A549 (cell line): ENCODE measurements at regions not wholly inside any gene's neighbourhood (a gene's known extent, or its start where the extent isn't known, plus 50 kb on each side); places are given as distances from the start of the nearest gene placed in this dataset.

Experiments
- ATAC-seq, 2 experiments: fragments of 200-7000 bp in 1 of 2; fragments of >200 bp in 1 of 2; cut with Nextera tagmentation in 1 of 2; cut with Tn5 transposase in 1 of 2; 3 replicates each; pipeline versions ENCODE4 v1.8.0 to v1.9.1; 2018 to 2020; ENCODE audit warnings: mild to moderate bottlenecking in 1 of 2, moderate library complexity in 1 of 2
- CTCF ChIA-PET: fragments of 300-600 bp; sonication (Branson Sonifier 250); formaldehyde crosslinking; extraction: SDS; loops from one replicate; lab custom pipeline; 2021; ENCODE audit warnings: antibody characterized with exemption, inconsistent platforms; lab: Yijun Ruan, JAX
- POLR2A ChIA-PET: fragments of 350-600 bp; formaldehyde crosslinking; extraction: SDS; loops from one replicate; lab custom pipeline; 2021; ENCODE audit warnings: antibody characterized with exemption, inconsistent platforms; lab: Yijun Ruan, JAX
- DNase-seq, 2 experiments: peaks; one replicate each; pipeline versions ENCODE4 v3.0.0 to v3.0.0-alpha.2; 2011 to 2016; ENCODE audit warnings: low read depth in 1 of 2, low spot score in 1 of 2
- FAIRE-seq: peaks from 2 replicates; lab custom pipeline; 2011; peaks lifted over from hg19 to GRCh38; lab: Jason Lieb, UNC
- H3K27ac ChIP-seq, 2 experiments: fragments of >200 bp; sonication (Bioruptor Twin); formaldehyde crosslinking; 3 replicates each; pipeline ENCODE4 v1.5.1; 2016 to 2017
- H3K4me1 ChIP-seq: fragments of >200 bp; sonication (Bioruptor Twin); formaldehyde crosslinking; 3 replicates; pipeline ENCODE4 v1.6.1; 2016
- H3K4me2 ChIP-seq: fragments of >200 bp; sonication (Bioruptor Twin); formaldehyde crosslinking; 3 replicates; pipeline ENCODE4 v1.6.1; 2016
- H3K4me3 ChIP-seq: fragments of >200 bp; sonication (Bioruptor Twin); formaldehyde crosslinking; 3 replicates; pipeline ENCODE4 v1.5.1; 2016
- H3K9me3 ChIP-seq: fragments of >200 bp; sonication (Bioruptor Twin); formaldehyde crosslinking; 3 replicates; pipeline ENCODE4 v1.6.1; 2016
- ATOH8 ChIP-seq: fragments of 250-450 bp; sonication (Bioruptor Pico); IDR thresholded peaks from 2 replicates; pipeline ENCODE4 v1.5.0; 2020; ENCODE audit warnings: low read depth, mild to moderate bottlenecking, moderate library complexity
- BHLHE40 ChIP-seq: IDR thresholded peaks from 2 replicates; pipeline ENCODE4 v1.6.1; 2012; ENCODE audit warnings: low read depth, low read length, inconsistent platforms
- CBX8 ChIP-seq: fragments of 200-600 bp; sonication (generic); IDR thresholded peaks from 2 replicates; pipeline ENCODE4 v1.6.1; 2016
- CEBPB ChIP-seq, 2 experiments: fragments of >200 bp in 1 of 2; sonication (Bioruptor Twin) in 1 of 2; formaldehyde crosslinking in 1 of 2; IDR thresholded peaks; 2 replicates each; pipeline ENCODE4 v1.6.1; 2012 to 2016
- CHD2 ChIP-seq: fragments of 150-350 bp; IDR thresholded peaks from 2 replicates; pipeline ENCODE4 v1.6.1; 2014; ENCODE audit warnings: low read length; ENCODE audit not compliant: partially characterized antibody
- CHD4 ChIP-seq: fragments of 200-600 bp; sonication (generic); IDR thresholded peaks from 2 replicates; pipeline ENCODE4 v1.6.1; 2016; ENCODE audit warnings: antibody characterized with exemption, mild to moderate bottlenecking, borderline replicate concordance
- E2F6 ChIP-seq: IDR thresholded peaks from 2 replicates; pipeline ENCODE4 v1.6.1; 2012; ENCODE audit warnings: low read depth, borderline replicate concordance
- EHF ChIP-seq: fragments of 250-450 bp; sonication (Bioruptor Pico); IDR thresholded peaks from 2 replicates; pipeline ENCODE4 v1.5.0; 2020; ENCODE audit warnings: mild to moderate bottlenecking
- EHMT2 ChIP-seq: fragments of 200-600 bp; sonication (generic); IDR thresholded peaks from 2 replicates; pipeline ENCODE4 v1.6.1; 2016; ENCODE audit warnings: antibody characterized with exemption, low read depth, mild to moderate bottlenecking, moderate library complexity
- EP300 ChIP-seq, 2 experiments: fragments of >200 bp; sonication (Bioruptor Twin); formaldehyde crosslinking; IDR thresholded peaks; 2 replicates in 1 of 2; 3 replicates in 1 of 2; pipeline ENCODE4 v1.6.1; 2016 to 2017
- GATA3 ChIP-seq: IDR thresholded peaks from 2 replicates; pipeline ENCODE4 v1.6.1; 2012; ENCODE audit warnings: borderline replicate concordance
- HDAC2 ChIP-seq: fragments of 200-600 bp; sonication (generic); IDR thresholded peaks from 2 replicates; pipeline ENCODE4 v1.6.1; 2016
- HES2 ChIP-seq: fragments of >200 bp; sonication (Bioruptor Twin); formaldehyde crosslinking; IDR thresholded peaks from 2 replicates; pipeline ENCODE4 v1.6.1; 2016
- HEYL ChIP-seq: fragments of 250-450 bp; sonication (Bioruptor Pico); IDR thresholded peaks from 2 replicates; pipeline ENCODE4 v1.8.0; 2021; ENCODE audit warnings: mild to moderate bottlenecking, moderate library complexity
- JUNB ChIP-seq: fragments of >200 bp; sonication (Bioruptor Twin); formaldehyde crosslinking; IDR thresholded peaks from 2 replicates; pipeline ENCODE4 v1.6.1; 2016
- KDM5A ChIP-seq: fragments of 200-600 bp; sonication (generic); IDR thresholded peaks from 2 replicates; pipeline ENCODE4 v1.6.1; 2016; ENCODE audit warnings: antibody characterized with exemption, mild to moderate bottlenecking
- NR3C1 ChIP-seq: fragments of >200 bp; sonication (Bioruptor Twin); formaldehyde crosslinking; IDR thresholded peaks from 3 replicates; pipeline ENCODE4 v1.6.1; 2017
- POLR2AphosphoS2 ChIP-seq: conservative IDR thresholded peaks from 2 replicates; pipeline ENCODE4 v1.6.1; 2012; ENCODE audit warnings: low read length, improper control_type of control experiment, inconsistent platforms
- RCOR1 ChIP-seq: fragments of 150-350 bp; IDR thresholded peaks from 2 replicates; pipeline ENCODE4 v1.6.1; 2014; ENCODE audit warnings: antibody characterized with exemption, low read length, low read depth
- REST ChIP-seq: fragments of 200-600 bp; sonication (generic); IDR thresholded peaks from 2 replicates; pipeline ENCODE4 v1.6.1; 2016; ENCODE audit warnings: antibody characterized with exemption, mild to moderate bottlenecking, moderate library complexity
- RNF2 ChIP-seq: fragments of 200-600 bp; sonication (generic); IDR thresholded peaks from 2 replicates; pipeline ENCODE4 v1.6.1; 2016; ENCODE audit warnings: low read depth, mild to moderate bottlenecking, antibody characterized with exemption, moderate library complexity, borderline replicate concordance
- SMC3 ChIP-seq: fragments of >200 bp; sonication (Bioruptor Twin); formaldehyde crosslinking; IDR thresholded peaks from 3 replicates; pipeline ENCODE4 v1.6.1; 2018; ENCODE audit warnings: inconsistent platforms
- SREBF2 ChIP-seq: fragments of 450-650 bp; IDR thresholded peaks from 2 replicates; pipeline ENCODE4 v1.6.1; 2014; ENCODE audit warnings: mild to moderate bottlenecking, moderate library complexity
- TP53 ChIP-seq: fragments of 250-450 bp; sonication (Bioruptor Pico); IDR thresholded peaks from 2 replicates; pipeline ENCODE4 v1.5.0; 2021; ENCODE audit warnings: mild to moderate bottlenecking, moderate library complexity
- USF2 ChIP-seq: fragments of 450-650 bp; IDR thresholded peaks from 2 replicates; pipeline ENCODE4 v1.6.1; 2014; ENCODE audit warnings: antibody characterized with exemption
- ZC3H11A ChIP-seq: fragments of 450-650 bp; IDR thresholded peaks from 2 replicates; pipeline ENCODE4 v1.6.1; 2014; ENCODE audit warnings: antibody characterized with exemption, mild to moderate bottlenecking
- ZNF302 ChIP-seq: fragments of 250-450 bp; sonication (Bioruptor Pico); IDR thresholded peaks from 2 replicates; pipeline ENCODE4 v1.9.0; 2021; ENCODE audit warnings: inconsistent platforms, mild to moderate bottlenecking, moderate library complexity
- WGBS: methylation state at CpG from one replicate; pipeline ENCODE4 v1.1.6; 2017; ENCODE audit errors: missing lambda C conversion rate; 5-methylcytosine and 5-hydroxymethylcytosine counted together

GRCh38 chr13:99857738-99858137, 113.8 kb downstream of the ZIC5 start:
- CTCF ChIA-PET: interaction anchor here (0.9 kb wide), 1 partner anchor 182 kb away, joined by 3 read pairs; no protein-coding TSS in a partner anchor
- TF ChIP-seq EHMT2 (no peak), CEBPB (IDR thresholded peaks at IDR 0.05) (no peak), SREBF2 (no peak), GATA3 (no peak), JUNB (no peak), ATOH8 (CRISPR knock-in tag) (no peak), REST (no peak), HEYL (no peak), RCOR1 (no peak), BHLHE40 (no peak), HDAC2 (no peak), USF2 (no peak), EP300 (IDR thresholded peaks at IDR 0.05) (no peak)
- TF ChIP-seq, all 56 proteins: peak for 0
- FAIRE-seq: no peak

GRCh38 chr13:99855526-99856420, 115.8 kb downstream of the ZIC5 start:
- DNase-seq (no peak), FAIRE-seq (no peak), ATAC-seq (no peak)
- TF ChIP-seq NR3C1 (no peak), E2F6 (no peak), HES2 (no peak), GATA3 (no peak), CBX8 (no peak), ZC3H11A (no peak), CHD4 (no peak), POLR2AphosphoS2 (no peak), RNF2 (no peak), CEBPB (IDR thresholded peaks at IDR 0.05) (no peak), TP53 (CRISPR knock-in tag) (no peak), SREBF2 (no peak), CHD2 (no peak), ZNF302 (CRISPR knock-in tag) (no peak), SMC3 (no peak), KDM5A (no peak), BHLHE40 (no peak), ATOH8 (CRISPR knock-in tag) (no peak), EHF (CRISPR knock-in tag) (no peak)
- no peak overlapping the region for H3K27ac ChIP-seq
- no peaks in the 10 kb centered on the region for H3K9me3 ChIP-seq
- H3K4me3 ChIP-seq: no peak overlapping the region
- WGBS: 68% methylated on average over 9 of the region's 9 CpGs
- ChIA-PET POLR2A (no interaction called here), CTCF (no interaction called here)
- H3K4me2 ChIP-seq: no peak overlapping the region
- no peaks in the 10 kb centered on the region for H3K4me1 ChIP-seq

More at GRCh38 chr13:99857738-99858137, 113.8 kb downstream of the ZIC5 start:
- POLR2A ChIA-PET: no interaction called here
- no peak overlapping the region for H3K4me2 ChIP-seq
- ATAC-seq (no peak), DNase-seq (no peak)
- H3K4me1 ChIP-seq: no peaks in the 10 kb centered on the region
- H3K4me3 ChIP-seq: no peak overlapping the region
- H3K27ac ChIP-seq: no peak overlapping the region
- no peaks in the 10 kb centered on the region for H3K9me3 ChIP-seq
